Sigmoid colon (tissue), 6 donors: ENCODE measurements at regions not wholly inside any gene's neighbourhood (a gene's known extent, or its start where the extent isn't known, plus 50 kb on each side); places are given as distances from the start of the nearest gene placed in this dataset.

Source experiments
- DNase-seq: peaks from one replicate; pipeline ENCODE4 v3.0.0-alpha.2; 2019
- H3K27ac ChIP-seq, 4 donors: fragments of 200-600 bp; sonication (generic); one replicate each; pipeline ENCODE4 v1.5.1; 2016 to 2019; ENCODE audit warnings: mild to moderate bottlenecking in 1 of 4
- H3K27me3 ChIP-seq, 3 donors: fragments of 200-600 bp; sonication (generic); one replicate each; pipeline ENCODE4 v1.5.1; 2019; ENCODE audit warnings: mild to moderate bottlenecking in 1 of 3
- H3K36me3 ChIP-seq, 4 donors: fragments of 200-600 bp; sonication (generic); one replicate each; pipeline ENCODE4 v1.5.1; 2016 to 2019
- H3K4me1 ChIP-seq, 4 donors: fragments of 200-600 bp; sonication (generic); one replicate each; pipeline ENCODE4 v1.5.1; 2017 to 2019
- H3K4me3 ChIP-seq, 4 donors: fragments of 200-600 bp; sonication (generic); one replicate each; pipeline ENCODE4 v1.5.1; 2017 to 2019; ENCODE audit warnings: mild to moderate bottlenecking in 2 of 4, moderate library complexity in 1 of 4
- H3K9me3 ChIP-seq, 4 donors: fragments of 200-600 bp in 3 of 4; sonication (generic) in 3 of 4; one replicate each; pipeline versions ENCODE4 v1.5.1 to v1.6.1; 2013 to 2019
- EP300 ChIP-seq, 4 donors: sonication (generic); formaldehyde crosslinking; IDR thresholded peaks; one replicate each; pipeline ENCODE4 v1.6.1; 2017; ENCODE audit warnings: antibody characterized with exemption in 4 of 4
- POLR2A ChIP-seq, 2 donors: fragments of 450-650 bp; IDR thresholded peaks; one replicate each; pipeline ENCODE4 v1.6.1; 2016; ENCODE audit warnings: antibody characterized with exemption in 2 of 2, mild to moderate bottlenecking in 2 of 2, moderate library complexity in 2 of 2
- POLR2AphosphoS5 ChIP-seq, 4 donors: sonication (generic); formaldehyde crosslinking; IDR thresholded peaks; one replicate each; pipeline ENCODE4 v1.6.1; 2017; ENCODE audit warnings: antibody characterized with exemption in 4 of 4
- WGBS, 2 donors: extraction: QIAGEN DNeasy Blood & Tissue Kit; methylation state at CpG; one replicate each; pipeline ENCODE4 v1.1.7; 2013; 5-methylcytosine and 5-hydroxymethylcytosine counted together
- intact Hi-C: fragments of 100-400 bp; cut with DNase I; formaldehyde crosslinking; loops from one replicate; pipeline ENCODE4 v1.15.1; 2023
- TF ChIP-seq, protein P1 (sequence below), 4 experiments: fragments of 450-650 bp in 3 of 4; fragments of 200-600 bp in 1 of 4; IDR thresholded peaks; one replicate each; pipeline ENCODE4 v1.5.1; 2016 to 2019; ENCODE audit warnings: antibody characterized with exemption in 4 of 4, mild to moderate bottlenecking in 3 of 4, moderate library complexity in 2 of 4
- donor health status: healthy with polysubstance abuse.
- donor health status: healthy.

- intact Hi-C loops, result no loop called here
- peaks cover 0 to 11% (median 5%) of the 10 kb centered on the region in 4 donors for H3K4me1 ChIP-seq
- H3K27ac ChIP-seq, result no peak overlapping the region
- H3K9me3 ChIP-seq, result no peaks in the 10 kb centered on the region
- 70 to 79% methylated on average over 2 of the region's 2 CpGs for WGBS, 2 donors
- H3K4me3 ChIP-seq, result no peak overlapping the region
- H3K27me3 ChIP-seq, result no peaks in the 10 kb centered on the region
- no peak for DNase-seq
- H3K36me3 ChIP-seq, result no peaks in the 10 kb centered on the region
- TF ChIP-seq POLR2AphosphoS5 (IDR thresholded peaks at IDR 0.05) (no peak), POLR2A (IDR thresholded peaks at IDR 0.05) (no peak), EP300 (IDR thresholded peaks at IDR 0.05) (no peak)
- TF ChIP-seq, protein P1, sequence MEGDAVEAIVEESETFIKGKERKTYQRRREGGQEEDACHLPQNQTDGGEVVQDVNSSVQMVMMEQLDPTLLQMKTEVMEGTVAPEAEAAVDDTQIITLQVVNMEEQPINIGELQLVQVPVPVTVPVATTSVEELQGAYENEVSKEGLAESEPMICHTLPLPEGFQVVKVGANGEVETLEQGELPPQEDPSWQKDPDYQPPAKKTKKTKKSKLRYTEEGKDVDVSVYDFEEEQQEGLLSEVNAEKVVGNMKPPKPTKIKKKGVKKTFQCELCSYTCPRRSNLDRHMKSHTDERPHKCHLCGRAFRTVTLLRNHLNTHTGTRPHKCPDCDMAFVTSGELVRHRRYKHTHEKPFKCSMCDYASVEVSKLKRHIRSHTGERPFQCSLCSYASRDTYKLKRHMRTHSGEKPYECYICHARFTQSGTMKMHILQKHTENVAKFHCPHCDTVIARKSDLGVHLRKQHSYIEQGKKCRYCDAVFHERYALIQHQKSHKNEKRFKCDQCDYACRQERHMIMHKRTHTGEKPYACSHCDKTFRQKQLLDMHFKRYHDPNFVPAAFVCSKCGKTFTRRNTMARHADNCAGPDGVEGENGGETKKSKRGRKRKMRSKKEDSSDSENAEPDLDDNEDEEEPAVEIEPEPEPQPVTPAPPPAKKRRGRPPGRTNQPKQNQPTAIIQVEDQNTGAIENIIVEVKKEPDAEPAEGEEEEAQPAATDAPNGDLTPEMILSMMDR (IDR thresholded peaks at IDR 0.05), result no peak
These were observed 608.8 kb upstream of the BOD1L1 start for GRCh38 chr4:14236359-14236758.

DNA sequence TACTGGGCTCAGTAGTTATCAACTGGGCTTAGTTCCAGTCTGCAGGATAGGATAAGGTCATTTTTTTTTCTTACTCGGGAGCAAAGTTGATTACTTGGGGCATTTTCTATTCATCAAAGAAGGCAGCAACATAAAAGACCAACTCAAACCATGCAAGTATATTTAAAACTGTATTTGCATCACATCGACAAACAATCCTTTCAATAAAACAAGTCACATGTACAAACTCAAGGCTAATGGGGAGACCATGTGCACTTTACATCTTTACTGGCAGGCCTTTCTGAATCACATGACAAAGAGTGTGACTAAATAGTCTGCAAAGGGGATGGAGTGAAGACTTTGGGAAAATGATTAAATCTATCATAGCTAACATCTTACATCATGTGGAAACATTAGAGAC is 610.4 kb upstream of the BOD1L1 start:
- Histone ChIP-seq H3K4me1 (peaks cover 0 to 4% (median 2%) of the 10 kb centered on the region in 4 donors), H3K9me3 (no peaks in the 10 kb centered on the region), H3K36me3 (no peaks in the 10 kb centered on the region), H3K27ac (no peak overlapping the region), H3K4me3 (no peak overlapping the region), H3K27me3 (no peaks in the 10 kb centered on the region)
- no peak for DNase-seq
- intact Hi-C loops, result no loop called here
- 60 to 79% methylated on average over 2 of the region's 2 CpGs for WGBS, 2 donors
- TF ChIP-seq POLR2AphosphoS5 (IDR thresholded peaks at IDR 0.05) (no peak), POLR2A (IDR thresholded peaks at IDR 0.05) (no peak), EP300 (IDR thresholded peaks at IDR 0.05) (no peak)
- TF ChIP-seq, protein P1 (IDR thresholded peaks at IDR 0.05), result no peak

GRCh38 chr4:14241574-14241973 is 614.0 kb upstream of the BOD1L1 start:
- intact Hi-C loops, result no loop called here
- no peaks in the 10 kb centered on the region for H3K4me1 ChIP-seq
- H3K27ac ChIP-seq, result no peak overlapping the region
- 86 to 92% methylated on average over 3 of the region's 3 CpGs for WGBS, 2 donors
- no peaks in the 10 kb centered on the region for H3K9me3 ChIP-seq
- no peaks in the 10 kb centered on the region for H3K27me3 ChIP-seq
- H3K4me3 ChIP-seq, result no peak overlapping the region
- no peak for TF ChIP-seq EP300 (IDR thresholded peaks at IDR 0.05)
- no peak for TF ChIP-seq POLR2A (IDR thresholded peaks at IDR 0.05)
- TF ChIP-seq, protein P1 (IDR thresholded peaks at IDR 0.05), result no peak
- TF ChIP-seq POLR2AphosphoS5 (IDR thresholded peaks at IDR 0.05), result no peak
- no peaks in the 10 kb centered on the region for H3K36me3 ChIP-seq
- no peak for DNase-seq

DNA sequence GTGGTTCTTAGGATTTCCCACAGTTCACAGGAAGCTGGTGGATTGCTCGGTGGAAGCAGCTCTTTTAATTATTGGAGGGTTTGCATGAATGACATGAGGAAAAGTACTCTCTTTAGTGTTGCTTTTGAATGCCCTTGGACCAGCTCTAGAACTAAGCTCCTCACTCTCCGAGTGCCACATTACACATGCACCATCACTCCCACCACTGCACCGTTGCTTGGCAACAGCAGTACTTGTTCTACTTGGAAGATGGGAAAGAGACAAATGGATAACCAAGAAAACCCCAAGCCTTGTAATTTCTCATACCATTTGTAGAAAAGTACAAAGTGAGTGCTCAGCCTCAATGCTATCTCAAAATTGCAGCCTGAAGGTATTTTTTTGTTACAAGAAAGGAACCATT is 620.2 kb upstream of the BOD1L1 start:
- H3K36me3 ChIP-seq, result no peaks in the 10 kb centered on the region
- H3K27me3 ChIP-seq, result no peaks in the 10 kb centered on the region
- no peak overlapping the region for H3K4me3 ChIP-seq
- 80 to 91% methylated on average over 3 of the region's 3 CpGs for WGBS, 2 donors
- no peak for DNase-seq
- H3K9me3 ChIP-seq, result no peaks in the 10 kb centered on the region
- no peaks in the 10 kb centered on the region for H3K4me1 ChIP-seq
- intact Hi-C loops, result no loop called here
- H3K27ac ChIP-seq, result no peak overlapping the region
- TF ChIP-seq POLR2AphosphoS5 (IDR thresholded peaks at IDR 0.05) (no peak), POLR2A (IDR thresholded peaks at IDR 0.05) (no peak), EP300 (IDR thresholded peaks at IDR 0.05) (no peak)
- TF ChIP-seq, protein P1 (IDR thresholded peaks at IDR 0.05), result no peak

DNA sequence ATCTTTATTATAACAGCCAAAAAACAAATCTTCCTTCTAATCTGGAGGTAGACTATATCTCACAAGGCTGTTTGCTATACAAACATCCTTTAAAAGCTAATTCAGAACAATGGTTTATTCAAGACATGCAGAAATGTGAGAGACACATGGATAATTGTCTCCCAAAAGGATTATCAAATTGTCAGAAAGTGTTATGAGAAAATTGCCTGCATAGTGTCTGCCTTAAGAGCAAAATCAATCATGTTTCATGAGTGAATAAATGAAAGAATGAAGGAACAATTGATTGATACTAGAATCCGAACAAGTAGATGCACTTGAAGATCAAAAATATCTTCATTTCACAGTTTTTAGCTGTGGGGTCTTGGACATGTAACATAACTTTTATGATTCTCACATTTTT is 621.7 kb upstream of the BOD1L1 start:
- DNase-seq, result no peak
- 80 to 87% methylated on average over 1 of the region's 1 CpG for WGBS, 2 donors
- no peak overlapping the region for H3K4me3 ChIP-seq
- H3K4me1 ChIP-seq, result no peaks in the 10 kb centered on the region
- H3K27ac ChIP-seq, result no peak overlapping the region
- H3K27me3 ChIP-seq, result no peaks in the 10 kb centered on the region
- TF ChIP-seq POLR2AphosphoS5 (IDR thresholded peaks at IDR 0.05), result no peak
- no peak for TF ChIP-seq EP300 (IDR thresholded peaks at IDR 0.05)
- TF ChIP-seq, protein P1 (IDR thresholded peaks at IDR 0.05), result no peak
- no peak for TF ChIP-seq POLR2A (IDR thresholded peaks at IDR 0.05)
- H3K9me3 ChIP-seq, result no peaks in the 10 kb centered on the region
- intact Hi-C loops, result no loop called here
- no peaks in the 10 kb centered on the region for H3K36me3 ChIP-seq
